Gastrocnemius medialis (tissue), 4 donors: ENCODE measurements at regions not wholly inside any gene's neighbourhood (a gene's known extent, or its start where the extent isn't known, plus 50 kb on each side); places are given as distances from the start of the nearest gene placed in this dataset.
"Not testable (repeated sequence)": the region's sequence is repeated elsewhere in the genome, so short reads cannot be mapped to it uniquely, and the experiment has no call there.

Experiments used
- ATAC-seq, 2 donors: fragments of 150-250 bp; one replicate each; pipeline ENCODE4 v1.9.1; 2016
- DNase-seq, 2 donors: peaks; one replicate each; pipeline ENCODE4 v3.0.0-alpha.2; 2019
- H3K27ac ChIP-seq, 4 donors: fragments of 200-600 bp; sonication (generic); 1 replicate in 1 of 4; 2 replicates in 3 of 4; pipeline ENCODE4 v1.5.1; 2016 to 2018; ENCODE audit warnings: mild to moderate bottlenecking in 2 of 4, moderate library complexity in 1 of 4
- H3K27me3 ChIP-seq, 3 donors: fragments of 200-600 bp; sonication (generic) in 2 of 3; 1 replicate in 1 of 3; 2 replicates in 2 of 3; pipeline versions ENCODE4 v1.5.1 to v1.6.0; 2016 to 2019; ENCODE audit warnings: mild to moderate bottlenecking in 1 of 3, moderate library complexity in 1 of 3
- H3K36me3 ChIP-seq, 2 donors: fragments of 200-600 bp; sonication (generic) in 1 of 2; one replicate each; pipeline ENCODE4 v1.5.1; 2017 to 2018
- H3K4me1 ChIP-seq, 2 donors: fragments of 200-600 bp; sonication (generic) in 1 of 2; one replicate each; pipeline ENCODE4 v1.5.1; 2016 to 2017; ENCODE audit warnings: mild to moderate bottlenecking in 2 of 2
- H3K4me3 ChIP-seq, 4 donors: fragments of 200-600 bp; sonication (generic) in 3 of 4; 1 replicate in 1 of 4; 2 replicates in 3 of 4; pipeline ENCODE4 v1.5.1; 2016 to 2019; ENCODE audit warnings: mild to moderate bottlenecking in 2 of 4
- H3K9me3 ChIP-seq, 3 donors: fragments of 200-600 bp; sonication (generic) in 2 of 3; 1 replicate in 1 of 3; 2 replicates in 2 of 3; pipeline ENCODE4 v1.5.1; 2016 to 2019
- CTCF ChIP-seq, 5 experiments: fragments of 450-650 bp in 3 of 5; fragments of 200-600 bp in 2 of 5; sonication (generic) in 2 of 5; IDR thresholded peaks in 4 of 5; conservative IDR thresholded peaks in 1 of 5; 1 replicate in 4 of 5; 2 replicates in 1 of 5; pipeline ENCODE4 v1.5.1; 2016 to 2019; ENCODE audit warnings: antibody characterized with exemption in 5 of 5, mild to moderate bottlenecking in 3 of 5, moderate library complexity in 3 of 5
- POLR2A ChIP-seq, 2 donors: fragments of 450-650 bp; IDR thresholded peaks; one replicate each; pipeline ENCODE4 v1.6.1; 2017; ENCODE audit warnings: antibody characterized with exemption in 2 of 2, mild to moderate bottlenecking in 2 of 2, moderate library complexity in 2 of 2
- in situ Hi-C, 4 donors: fragments of 200-750 bp; cut with MboI; loops; one replicate each; pipeline versions ENCODE4 v1.15.0 to v1.8.0; 2017; ENCODE audit warnings: low sequenced_read_pairs in 4 of 4
- intact Hi-C: fragments of 100-400 bp; cut with DNase I; formaldehyde crosslinking; loops from one replicate; pipeline ENCODE4 v1.15.1; 2023; ENCODE audit warnings: low total_unique reads

- intact Hi-C loops, result no loop called here
- H3K9me3 ChIP-seq, result no peaks in the 10 kb centered on the region
- no peak overlapping the region for H3K4me3 ChIP-seq
- TF ChIP-seq CTCF (IDR thresholded peaks at IDR 0.05 in 4 of 5, conservative IDR thresholded peaks at IDR 0.05 in 1 of 5) (no peak), POLR2A (IDR thresholded peaks at IDR 0.05) (no peak)
- no peak overlapping the region for H3K27ac ChIP-seq
- H3K27me3 ChIP-seq, result no peaks in the 10 kb centered on the region
- no peak for DNase-seq
- no peaks in the 10 kb centered on the region for H3K36me3 ChIP-seq
- in situ Hi-C loops, result no loop called here
- no peak for ATAC-seq
- H3K4me1 ChIP-seq, result no peaks in the 10 kb centered on the region
These were observed 326.8 kb upstream of the DLGAP1 start for GRCh38 chr18:4781873-4782272.

- Histone ChIP-seq H3K9me3 (no peaks in the 10 kb centered on the region), H3K27me3 (no peaks in the 10 kb centered on the region), H3K4me1 (no peaks in the 10 kb centered on the region), H3K4me3 (no peak overlapping the region), H3K27ac (no peak overlapping the region), H3K36me3 (no peaks in the 10 kb centered on the region)
- TF ChIP-seq CTCF (IDR thresholded peaks at IDR 0.05 in 4 of 5, conservative IDR thresholded peaks at IDR 0.05 in 1 of 5) (no peak), POLR2A (IDR thresholded peaks at IDR 0.05) (no peak)
- ATAC-seq, result no peak
- in situ Hi-C loops, result no loop called here
- intact Hi-C loops, result no loop called here
- DNase-seq, result no peak
These were observed 310.3 kb upstream of the DLGAP1 start for GRCh38 chr18:4765401-4765800.

GRCh38 chr18:4762330-4762729 lies 307.2 kb upstream of the DLGAP1 start:
- Histone ChIP-seq H3K4me1 (no peaks in the 10 kb centered on the region), H3K4me3 (no peak overlapping the region), H3K36me3 (no peaks in the 10 kb centered on the region), H3K27ac (no peak overlapping the region), H3K9me3 (no peaks in the 10 kb centered on the region), H3K27me3 (no peaks in the 10 kb centered on the region)
- TF ChIP-seq POLR2A (IDR thresholded peaks at IDR 0.05), result no peak
- TF ChIP-seq CTCF (IDR thresholded peaks at IDR 0.05 in 4 of 5, conservative IDR thresholded peaks at IDR 0.05 in 1 of 5), result no peak
- no peak for ATAC-seq
- intact Hi-C loops (no loop called here), in situ Hi-C loops (no loop called here)
- DNase-seq, result no peak

GRCh38 chr18:4758980-4759379 lies 303.9 kb upstream of the DLGAP1 start:
- DNase-seq, result no peak
- H3K27me3 ChIP-seq, result no peaks in the 10 kb centered on the region
- TF ChIP-seq CTCF (IDR thresholded peaks at IDR 0.05 in 4 of 5, conservative IDR thresholded peaks at IDR 0.05 in 1 of 5) (no peak), POLR2A (IDR thresholded peaks at IDR 0.05) (no peak)
- H3K36me3 ChIP-seq, result no peaks in the 10 kb centered on the region
- intact Hi-C loops (no loop called here), in situ Hi-C loops (no loop called here)
- no peak for ATAC-seq
- H3K4me1 ChIP-seq, result no peaks in the 10 kb centered on the region
- H3K27ac ChIP-seq, result no peak overlapping the region
- H3K4me3 ChIP-seq, result no peak overlapping the region
- no peaks in the 10 kb centered on the region for H3K9me3 ChIP-seq

GRCh38 chr18:4755848-4756247 lies 300.7 kb upstream of the DLGAP1 start:
- no peak for DNase-seq
- Histone ChIP-seq H3K4me1 (no peaks in the 10 kb centered on the region), H3K27ac (no peak overlapping the region), H3K9me3 (no peaks in the 10 kb centered on the region), H3K36me3 (no peaks in the 10 kb centered on the region), H3K27me3 (no peaks in the 10 kb centered on the region), H3K4me3 (no peak overlapping the region)
- intact Hi-C loops (no loop called here), in situ Hi-C loops (no loop called here)
- ATAC-seq, result no peak
- no peak for TF ChIP-seq POLR2A (IDR thresholded peaks at IDR 0.05)
- no peak for TF ChIP-seq CTCF (IDR thresholded peaks at IDR 0.05 in 4 of 5, conservative IDR thresholded peaks at IDR 0.05 in 1 of 5)

GRCh38 chr18:4753151-4753550 lies 298.0 kb upstream of the DLGAP1 start:
- H3K4me1 ChIP-seq, ATAC-seq, H3K9me3 ChIP-seq, H3K27ac ChIP-seq, DNase-seq, H3K4me3 ChIP-seq, intact Hi-C loops, H3K27me3 ChIP-seq, in situ Hi-C loops, H3K36me3 ChIP-seq: not testable (repeated sequence)
